Astrocyte of the spinal cord (primary cell): ENCODE measurements at regions not wholly inside any gene's neighbourhood (a gene's known extent, or its start where the extent isn't known, plus 50 kb on each side); places are given as distances from the start of the nearest gene placed in this dataset.

Source experiments
- DNase-seq: peaks from one replicate; pipeline ENCODE4 v3.0.0; 2011; ENCODE audit warnings: low read depth, low spot score
- H3K4me3 ChIP-seq: 2 replicates; pipeline ENCODE4 v1.5.1; 2011; ENCODE audit warnings: low read depth, mild to moderate bottlenecking, low read length, moderate library complexity
- CTCF ChIP-seq: IDR thresholded peaks from 2 replicates; pipeline ENCODE4 v1.5.1; 2012; ENCODE audit warnings: low read depth, mild to moderate bottlenecking, low read length, inconsistent platforms
- in situ Hi-C: cut with HindIII; loops from 2 replicates; pipeline ENCODE4 v1.10.0; 2017; ENCODE audit warnings: low sequenced_read_pairs

- no peak for TF ChIP-seq CTCF
- in situ Hi-C loops, result no loop called here
- no peak overlapping the region for H3K4me3 ChIP-seq
- DNase-seq, result no peak
These were observed 583.4 kb upstream of the SGO1 start for GRCh38 chr3:20769430-20769829.

DNA sequence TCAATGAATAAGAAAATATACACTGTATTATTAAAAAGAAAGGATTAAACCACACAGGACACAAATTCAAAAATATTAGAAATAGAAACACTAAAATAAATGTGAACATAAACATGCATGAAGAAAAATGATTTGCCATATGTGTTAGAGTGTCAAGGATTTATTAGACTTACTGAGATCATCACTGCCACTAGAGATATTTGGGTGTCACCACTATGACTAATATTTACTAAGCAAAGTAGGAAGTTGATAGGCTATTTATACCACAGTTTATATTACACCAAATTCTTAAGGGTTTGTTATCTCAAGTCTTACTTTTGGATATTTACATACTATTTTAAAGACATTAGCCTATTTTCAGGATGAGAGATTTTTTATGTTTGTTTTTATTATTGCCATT is 575.0 kb upstream of the SGO1 start:
- no peak overlapping the region for H3K4me3 ChIP-seq
- no peak for TF ChIP-seq CTCF
- in situ Hi-C loops, result no loop called here
- no peak for DNase-seq

DNA sequence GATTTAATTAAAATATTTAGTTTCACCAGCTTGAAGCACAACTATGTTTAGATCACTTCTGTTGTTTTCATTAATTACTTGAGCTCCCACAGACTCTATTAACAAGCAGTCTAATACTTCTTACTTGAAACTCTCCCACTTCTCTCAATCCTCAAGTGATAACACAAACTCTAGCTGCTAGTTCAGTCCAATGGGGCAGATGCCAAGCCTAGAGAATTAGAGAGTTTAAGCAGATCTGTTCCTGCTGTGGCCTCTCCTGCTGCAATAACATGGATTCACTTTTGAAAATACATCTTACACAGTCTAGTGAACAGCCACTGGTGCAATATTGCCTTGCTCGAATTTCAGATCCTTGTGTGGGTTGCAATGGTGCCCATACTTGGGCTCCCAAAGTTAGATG is 566.4 kb upstream of the SGO1 start:
- no peak for DNase-seq
- TF ChIP-seq CTCF, result no peak
- in situ Hi-C loops, result no loop called here
- no peak overlapping the region for H3K4me3 ChIP-seq

GRCh38 chr3:20751296-20751695 is 565.3 kb upstream of the SGO1 start:
- in situ Hi-C loops, result no loop called here

DNA sequence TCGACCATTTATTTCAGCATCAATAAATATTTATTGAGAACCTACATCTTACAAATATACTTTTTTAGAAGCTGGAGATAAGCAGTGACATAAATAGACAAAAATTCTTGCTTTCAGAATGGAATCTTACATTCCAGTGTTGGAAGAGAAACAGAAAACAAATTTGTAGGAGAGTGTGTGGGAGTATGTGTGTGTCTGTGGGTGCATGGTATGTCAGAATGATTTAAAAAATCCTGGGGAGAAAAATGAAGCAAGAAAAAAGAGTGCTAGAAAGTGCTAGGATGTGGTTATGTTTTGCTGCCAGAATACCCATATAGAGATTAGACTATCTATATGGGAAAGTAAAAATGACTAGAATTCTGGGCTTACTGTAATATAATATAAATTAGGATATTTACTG is 561.7 kb upstream of the SGO1 start:
- peak; percentile 41 for DNase-seq
- TF ChIP-seq CTCF, result no peak
- in situ Hi-C loops, result no loop called here
- no peak overlapping the region for H3K4me3 ChIP-seq

More at GRCh38 chr3:20751296-20751695, 565.3 kb upstream of the SGO1 start:
- no peak for DNase-seq
- no peak for TF ChIP-seq CTCF
- no peak overlapping the region for H3K4me3 ChIP-seq

GRCh38 chr3:20743553-20744321 is 557.7 kb upstream of the SGO1 start:
- DNase-seq, result no peak
- H3K4me3 ChIP-seq, result no peak overlapping the region
- in situ Hi-C loops, result no loop called here
- TF ChIP-seq CTCF, result no peak
